Activated CD4-positive, alpha-beta memory T cell treated with anti-CD3 and anti-CD28 coated beads for 36 hours (primary cell): ENCODE measurements at regions not wholly inside any gene's neighbourhood (a gene's known extent, or its start where the extent isn't known, plus 50 kb on each side); places are given as distances from the start of the nearest gene placed in this dataset.

Experiments
- CTCF ChIA-PET: fragments of 350-600 bp; sonication (Branson Sonifier 250); formaldehyde crosslinking; loops from one replicate; lab custom pipeline; 2021; ENCODE audit warnings: antibody characterized with exemption, inconsistent platforms; lab: Charles Lee
- POLR2A ChIA-PET: fragments of 350-600 bp; sonication (Branson Sonifier 250); formaldehyde crosslinking; loops from one replicate; lab custom pipeline; 2021; ENCODE audit warnings: antibody characterized with exemption; lab: Charles Lee
- DNase-seq: peaks from one replicate; pipeline ENCODE4 v3.0.0-alpha.2; 2020
- H3K27ac Mint-ChIP-seq: one replicate; pipeline ENCODE4 v1.8.0; 2021; ENCODE audit warnings: mixed read lengths
- H3K27me3 Mint-ChIP-seq: one replicate; pipeline ENCODE4 v1.8.0; 2021; ENCODE audit warnings: mixed read lengths
- H3K36me3 Mint-ChIP-seq: one replicate; pipeline ENCODE4 v1.8.0; 2021; ENCODE audit warnings: mixed read lengths
- H3K4me1 Mint-ChIP-seq: one replicate; pipeline ENCODE4 v1.8.0; 2021; ENCODE audit warnings: low read depth, mixed read lengths
- H3K4me3 Mint-ChIP-seq: one replicate; pipeline ENCODE4 v1.8.0; 2021; ENCODE audit warnings: mild to moderate bottlenecking, mixed read lengths
- H3K9me3 Mint-ChIP-seq: one replicate; pipeline ENCODE4 v1.8.0; 2021; ENCODE audit warnings: mixed read lengths
- intact Hi-C: fragments of 100-400 bp; cut with micrococcal nuclease; formaldehyde crosslinking; loops from one replicate; pipeline ENCODE4 v1.15.1; 2023

GRCh38 chr14:97101561-97101960 is 304.4 kb downstream of the VRK1 start:
- DNase-seq, result no peak
- ChIA-PET POLR2A (no interaction called here), CTCF (no interaction called here)
- no peaks in the 10 kb centered on the region for H3K9me3 Mint-ChIP-seq
- no peaks in the 10 kb centered on the region for H3K36me3 Mint-ChIP-seq
- peaks cover 10% of the 10 kb centered on the region for H3K27me3 Mint-ChIP-seq
- intact Hi-C loops, result no loop called here
- no peaks in the 10 kb centered on the region for H3K4me1 Mint-ChIP-seq
- no peak overlapping the region for H3K27ac Mint-ChIP-seq
- no peak overlapping the region for H3K4me3 Mint-ChIP-seq

- no peak overlapping the region for H3K27ac Mint-ChIP-seq
- no peaks in the 10 kb centered on the region for H3K4me1 Mint-ChIP-seq
- POLR2A ChIA-PET, result no interaction called here
- no peak overlapping the region for H3K4me3 Mint-ChIP-seq
- intact Hi-C loops, result no loop called here
- H3K36me3 Mint-ChIP-seq, result no peaks in the 10 kb centered on the region
- peaks cover 9% of the 10 kb centered on the region for H3K27me3 Mint-ChIP-seq
- H3K9me3 Mint-ChIP-seq, result peaks cover 4% of the 10 kb centered on the region
- no peak for DNase-seq
- CTCF ChIA-PET, result no interaction called here
Observed at GRCh38 chr14:97104029-97104428, 306.8 kb downstream of the VRK1 start.

DNA sequence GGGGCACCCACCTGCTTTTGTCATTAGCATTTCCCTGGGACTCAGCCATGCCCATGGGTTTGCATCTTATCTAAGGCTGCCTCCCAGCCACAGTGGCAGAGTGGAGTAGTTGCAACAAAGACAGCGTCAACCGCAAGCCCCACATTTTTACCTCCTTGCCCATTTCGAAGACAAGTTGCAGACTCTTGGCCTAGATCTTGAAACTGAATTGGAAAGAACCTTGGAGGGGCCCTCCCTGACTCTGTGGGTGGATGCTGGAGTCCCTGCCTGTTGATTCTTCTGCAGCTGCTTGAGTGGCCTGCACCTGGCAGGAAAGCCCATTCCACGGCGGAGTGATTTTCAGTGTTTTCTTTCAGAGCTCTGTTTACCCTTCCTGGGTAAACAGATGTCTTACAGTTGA is 309.0 kb downstream of the VRK1 start:
- ChIA-PET CTCF (no interaction called here), POLR2A (no interaction called here)
- intact Hi-C loops, result no loop called here
- peaks cover 4% of the 10 kb centered on the region for H3K36me3 Mint-ChIP-seq
- no peak overlapping the region for H3K4me3 Mint-ChIP-seq
- no peak overlapping the region for H3K27ac Mint-ChIP-seq
- DNase-seq, result no peak
- peaks cover 14% of the 10 kb centered on the region for H3K27me3 Mint-ChIP-seq
- no peaks in the 10 kb centered on the region for H3K4me1 Mint-ChIP-seq
- peaks cover 11% of the 10 kb centered on the region for H3K9me3 Mint-ChIP-seq

DNA sequence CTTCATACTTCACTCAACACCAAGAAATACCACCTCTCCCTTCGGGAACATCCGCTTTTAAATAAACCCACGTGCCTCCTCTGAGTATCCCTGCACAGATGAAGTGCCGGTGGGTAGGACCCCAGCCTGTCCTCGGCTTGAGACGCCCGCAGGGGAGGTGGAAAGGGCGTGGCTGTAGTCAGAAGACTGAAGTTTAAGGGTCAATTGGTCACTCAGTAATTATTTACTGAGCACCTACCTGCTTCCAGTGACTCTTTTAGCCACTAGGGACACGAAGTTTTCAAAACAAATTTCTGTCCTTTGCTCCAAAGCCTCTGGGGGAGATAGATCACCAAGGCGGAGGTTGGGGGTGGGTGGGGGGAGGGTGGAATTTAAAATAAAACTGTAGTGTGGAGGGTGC is 309.4 kb downstream of the VRK1 start:
- H3K36me3 Mint-ChIP-seq, result peaks cover 4% of the 10 kb centered on the region
- H3K27ac Mint-ChIP-seq, result no peak overlapping the region
- H3K27me3 Mint-ChIP-seq, result peaks cover 14% of the 10 kb centered on the region
- intact Hi-C loops, result no loop called here
- DNase-seq, result no peak
- CTCF ChIA-PET, result no interaction called here
- H3K4me1 Mint-ChIP-seq, result no peaks in the 10 kb centered on the region
- POLR2A ChIA-PET, result no interaction called here
- no peak overlapping the region for H3K4me3 Mint-ChIP-seq
- peaks cover 11% of the 10 kb centered on the region for H3K9me3 Mint-ChIP-seq

GRCh38 chr14:97107080-97107479 is 309.9 kb downstream of the VRK1 start:
- ChIA-PET CTCF (no interaction called here), POLR2A (no interaction called here)
- H3K4me3 Mint-ChIP-seq, result no peak overlapping the region
- intact Hi-C loops, result no loop called here
- peaks cover 14% of the 10 kb centered on the region for H3K27me3 Mint-ChIP-seq
- no peaks in the 10 kb centered on the region for H3K4me1 Mint-ChIP-seq
- peaks cover 11% of the 10 kb centered on the region for H3K9me3 Mint-ChIP-seq
- H3K27ac Mint-ChIP-seq, result no peak overlapping the region
- no peak for DNase-seq
- H3K36me3 Mint-ChIP-seq, result peaks cover 4% of the 10 kb centered on the region

- intact Hi-C loops, result no loop called here
- CTCF ChIA-PET, result no interaction called here
- Mint-ChIP-seq H3K9me3 (peaks cover 11% of the 10 kb centered on the region), H3K27ac (no peak overlapping the region), H3K4me3 (no peak overlapping the region), H3K27me3 (peaks cover 13% of the 10 kb centered on the region), H3K36me3 (peaks cover 4% of the 10 kb centered on the region), H3K4me1 (no peaks in the 10 kb centered on the region)
- POLR2A ChIA-PET, result no interaction called here
- no peak for DNase-seq
Observed at GRCh38 chr14:97107760-97108159, 310.6 kb downstream of the VRK1 start.

DNA sequence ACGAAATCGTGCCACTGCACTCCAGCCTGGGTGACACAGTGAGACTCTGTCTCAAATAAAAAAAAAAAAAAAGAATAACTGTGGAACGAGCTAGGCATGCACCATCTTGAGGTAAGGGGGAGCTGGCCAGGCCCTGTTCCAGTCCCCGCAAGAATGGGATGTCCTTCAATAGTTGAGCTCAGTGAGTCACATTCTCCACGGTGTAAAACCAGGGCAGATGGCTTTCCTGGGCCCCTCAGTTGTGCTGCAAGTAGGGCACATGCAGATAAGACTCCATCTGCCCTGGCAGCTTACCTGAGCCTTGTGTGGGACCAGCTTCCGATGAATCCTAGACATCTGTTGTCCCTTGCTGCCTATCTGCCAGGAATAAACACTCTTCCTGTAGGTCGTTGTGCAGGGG is 312.1 kb downstream of the VRK1 start:
- Mint-ChIP-seq H3K4me3 (no peak overlapping the region), H3K4me1 (no peaks in the 10 kb centered on the region), H3K27me3 (peaks cover 13% of the 10 kb centered on the region), H3K9me3 (peaks cover 11% of the 10 kb centered on the region), H3K36me3 (peaks cover 4% of the 10 kb centered on the region), H3K27ac (no peak overlapping the region)
- POLR2A ChIA-PET, result no interaction called here
- CTCF ChIA-PET, result no interaction called here
- intact Hi-C loops, result no loop called here
- no peak for DNase-seq

DNA sequence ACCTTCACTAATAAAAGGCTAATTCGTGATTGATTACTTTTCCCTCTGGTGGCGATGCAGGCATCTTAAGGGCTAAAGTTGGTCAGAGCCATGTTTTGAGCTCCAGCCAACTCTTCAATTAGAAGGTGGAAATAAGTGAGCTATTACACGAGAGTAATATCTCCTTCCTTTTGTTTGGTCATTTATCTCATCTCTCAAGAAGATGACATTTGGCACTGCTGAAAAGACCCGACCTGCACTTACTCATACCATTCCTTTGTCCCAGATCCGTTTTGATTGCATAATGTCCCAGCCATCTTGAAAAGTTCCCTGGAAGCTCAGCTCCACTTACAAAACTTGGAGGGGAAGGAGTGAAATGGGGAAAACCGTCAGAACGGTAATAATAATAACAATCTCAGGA is 316.2 kb downstream of the VRK1 start:
- Mint-ChIP-seq H3K27me3 (peaks cover 5% of the 10 kb centered on the region), H3K4me3 (no peak overlapping the region), H3K27ac (no peak overlapping the region), H3K36me3 (peaks cover 4% of the 10 kb centered on the region), H3K4me1 (peaks cover 2% of the 10 kb centered on the region), H3K9me3 (peaks cover 11% of the 10 kb centered on the region)
- POLR2A ChIA-PET, result no interaction called here
- CTCF ChIA-PET, result no interaction called here
- no peak for DNase-seq
- intact Hi-C loops, result no loop called here

GRCh38 chr14:97116546-97116945 is 319.4 kb downstream of the VRK1 start:
- ChIA-PET POLR2A (no interaction called here), CTCF (no interaction called here)
- Mint-ChIP-seq H3K27ac (no peak overlapping the region), H3K27me3 (no peaks in the 10 kb centered on the region), H3K4me3 (no peak overlapping the region), H3K4me1 (peaks cover 28% of the 10 kb centered on the region), H3K36me3 (no peaks in the 10 kb centered on the region), H3K9me3 (no peaks in the 10 kb centered on the region)
- DNase-seq, result no peak
- intact Hi-C loops, result no loop called here

GRCh38 chr14:97117693-97118092 is 320.5 kb downstream of the VRK1 start:
- ChIA-PET POLR2A (no interaction called here), CTCF (no interaction called here)
- Mint-ChIP-seq H3K27me3 (no peaks in the 10 kb centered on the region), H3K4me1 (peaks cover 31% of the 10 kb centered on the region), H3K27ac (no peak overlapping the region), H3K4me3 (no peak overlapping the region), H3K9me3 (no peaks in the 10 kb centered on the region), H3K36me3 (no peaks in the 10 kb centered on the region)
- no peak for DNase-seq
- intact Hi-C loops, result no loop called here

- intact Hi-C loops, result loop anchor here (2.0 to 10.0 kb wide), 2 partner anchors 55 to 59 kb away; no protein-coding TSS in a partner anchor
- no peaks in the 10 kb centered on the region for H3K27me3 Mint-ChIP-seq
- peaks cover 31% of the 10 kb centered on the region for H3K4me1 Mint-ChIP-seq
- no peaks in the 10 kb centered on the region for H3K9me3 Mint-ChIP-seq
- ChIA-PET POLR2A (interaction anchor here (0.8 to 1.0 kb wide), 2 partner anchors 59 to 323 kb away, joined by 3 read pairs; no protein-coding TSS in a partner anchor), CTCF (interaction anchor here (0.8 kb wide), 1 partner anchor 64 kb away, joined by 3 read pairs; no protein-coding TSS in a partner anchor)
- peak overlapping the region; percentile 20 for H3K4me3 Mint-ChIP-seq
- DNase-seq, result no peak
- peak overlapping the region; percentile 97 for H3K27ac Mint-ChIP-seq
- H3K36me3 Mint-ChIP-seq, result no peaks in the 10 kb centered on the region
Observed at GRCh38 chr14:97120204-97120603, 323.0 kb downstream of the VRK1 start.

- H3K9me3 Mint-ChIP-seq, result no peaks in the 10 kb centered on the region
Observed at GRCh38 chr14:97120611-97121031, 323.4 kb downstream of the VRK1 start.

GRCh38 chr14:97129639-97130038 is 332.5 kb downstream of the VRK1 start:
- POLR2A ChIA-PET, result no interaction called here

More at GRCh38 chr14:97120611-97121031, 323.4 kb downstream of the VRK1 start:
- Mint-ChIP-seq H3K27ac (peak overlapping the region; percentile 97), H3K36me3 (no peaks in the 10 kb centered on the region), H3K4me1 (peaks cover 31% of the 10 kb centered on the region), H3K27me3 (no peaks in the 10 kb centered on the region), H3K4me3 (peak overlapping the region; percentile 20)
- DNase-seq, result peak; percentile 82
- intact Hi-C loops, result loop anchor here (2.0 to 10.0 kb wide), 2 partner anchors 56 to 58 kb away; no protein-coding TSS in a partner anchor
- ChIA-PET CTCF (interaction anchor here (0.8 kb wide), 1 partner anchor 64 kb away, joined by 3 read pairs; no protein-coding TSS in a partner anchor), POLR2A (interaction anchor here (0.8 to 1.0 kb wide), 2 partner anchors 58 to 324 kb away, joined by 3 read pairs; no protein-coding TSS in a partner anchor)

More at GRCh38 chr14:97129639-97130038, 332.5 kb downstream of the VRK1 start:
- CTCF ChIA-PET, result no interaction called here
- no peaks in the 10 kb centered on the region for H3K36me3 Mint-ChIP-seq
- intact Hi-C loops, result loop anchor here (10.0 kb wide), 1 partner anchor 65 kb away; no protein-coding TSS in a partner anchor
- no peaks in the 10 kb centered on the region for H3K27me3 Mint-ChIP-seq
- peaks cover 3% of the 10 kb centered on the region for H3K4me1 Mint-ChIP-seq
- no peak overlapping the region for H3K4me3 Mint-ChIP-seq
- H3K9me3 Mint-ChIP-seq, result no peaks in the 10 kb centered on the region
- no peak for DNase-seq
- no peak overlapping the region for H3K27ac Mint-ChIP-seq
